Small intestine (tissue), 7 donors: ENCODE measurements at regions not wholly inside any gene's neighbourhood (a gene's known extent, or its start where the extent isn't known, plus 50 kb on each side); places are given as distances from the start of the nearest gene placed in this dataset.

ENCODE experiments used
- DNase-seq, 2 donors: peaks; one replicate each; pipeline versions ENCODE4 v3.0.0 to v3.0.0-alpha.2; 2013
- FAIRE-seq: peaks from 2 replicates; lab custom pipeline; 2012; peaks lifted over from hg19 to GRCh38; lab: Jason Lieb, UNC
- H3K27ac ChIP-seq, 3 donors: one replicate each; pipeline ENCODE4 v1.5.1; 2013; ENCODE audit warnings: low read length in 2 of 3, mild to moderate bottlenecking in 2 of 3, control low read depth in 1 of 3, inconsistent platforms in 1 of 3, low read depth in 1 of 3, moderate library complexity in 1 of 3
- H3K27me3 ChIP-seq, 3 donors: one replicate each; pipeline ENCODE4 v1.6.1; 2013; ENCODE audit warnings: low read length in 3 of 3, inconsistent platforms in 1 of 3; ENCODE audit not compliant: control insufficient read depth in 3 of 3, insufficient read depth in 3 of 3
- H3K36me3 ChIP-seq, 3 donors: one replicate each; pipeline ENCODE4 v1.6.1; 2013; ENCODE audit warnings: low read length in 3 of 3, inconsistent platforms in 1 of 3, low read depth in 1 of 3, mild to moderate bottlenecking in 1 of 3, moderate library complexity in 1 of 3; ENCODE audit not compliant: control insufficient read depth in 3 of 3, insufficient read depth in 2 of 3
- H3K4me1 ChIP-seq, 3 donors: one replicate each; pipeline ENCODE4 v1.6.1; 2013; ENCODE audit warnings: low read length in 2 of 3, inconsistent platforms in 1 of 3, low read depth in 1 of 3, mild to moderate bottlenecking in 1 of 3, moderate library complexity in 1 of 3; ENCODE audit not compliant: control insufficient read depth in 3 of 3, insufficient read depth in 2 of 3
- H3K4me3 ChIP-seq, 3 donors: one replicate each; pipeline ENCODE4 v1.5.1; 2013; ENCODE audit warnings: low read length in 3 of 3, control low read depth in 1 of 3, inconsistent platforms in 1 of 3, low read depth in 1 of 3, mild to moderate bottlenecking in 1 of 3, moderate library complexity in 1 of 3
- H3K9me3 ChIP-seq, 2 donors: one replicate each; pipeline ENCODE4 v1.6.1; 2013; ENCODE audit warnings: low read depth in 1 of 2, low read length in 1 of 2; ENCODE audit not compliant: control insufficient read depth in 2 of 2, insufficient read depth in 1 of 2
- WGBS, 3 donors: extraction: QIAGEN DNeasy Blood & Tissue Kit; methylation state at CpG; one replicate each; pipeline ENCODE4 v1.1.7; 2013; 5-methylcytosine and 5-hydroxymethylcytosine counted together
- donor health status: healthy with polysubstance abuse.
- donor health status: control.
- donor health status: control.
- donor health status: Bipolar disorder and iron deficiency.
- donor health status: healthy.

DNA sequence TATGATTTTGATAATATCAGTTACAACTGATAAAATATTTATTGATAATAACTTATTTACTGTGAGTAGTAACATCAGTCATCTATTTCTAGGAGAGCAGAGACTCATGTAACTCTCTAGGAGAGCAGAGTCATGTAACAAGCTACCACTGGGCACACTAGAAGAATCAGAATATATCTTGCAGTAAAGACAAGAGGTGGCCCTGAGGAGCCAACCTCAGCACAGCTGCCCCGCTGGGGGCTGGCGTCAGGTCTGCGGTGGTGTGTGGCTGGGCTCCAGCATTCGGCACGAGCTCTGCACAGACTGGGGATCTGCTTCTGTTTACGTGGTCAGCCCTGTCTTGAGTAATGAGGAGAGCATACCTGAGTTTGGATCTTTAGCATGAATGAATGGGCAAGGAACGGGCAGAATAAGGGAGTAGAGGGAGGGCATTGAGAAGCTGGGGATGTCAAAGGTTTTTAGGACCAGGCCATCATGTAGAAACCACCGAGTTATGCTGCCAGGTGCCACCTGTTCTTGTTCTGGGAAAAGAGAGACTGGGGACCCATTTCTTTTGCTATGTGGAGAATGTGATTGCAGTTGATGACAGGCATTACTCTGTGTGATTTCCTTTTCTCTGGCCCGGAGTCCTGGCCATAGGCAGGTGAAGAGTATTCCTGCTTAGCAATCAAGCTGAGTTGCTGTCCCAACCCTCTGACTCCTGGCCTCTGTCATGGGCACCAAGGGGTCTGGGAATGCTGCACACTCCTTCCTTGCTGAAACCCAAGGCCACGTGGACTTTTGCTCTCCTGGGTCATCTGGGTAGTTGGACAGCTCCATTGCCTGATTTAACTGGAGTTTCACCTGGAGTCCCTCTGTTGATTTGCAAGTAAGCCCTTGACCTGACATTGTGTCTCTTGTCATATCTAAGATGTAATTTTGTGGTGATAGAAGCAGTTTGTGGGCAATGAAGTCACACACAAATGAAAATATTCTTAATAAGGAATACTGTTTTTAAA lies 50.9 kb upstream of the HEPHL1 start:
- Histone ChIP-seq H3K9me3 (peaks cover 0 to 8% of the 10 kb centered on the region in 2 donors), H3K36me3 (no peaks in the 10 kb centered on the region), H3K27ac (no peak overlapping the region), H3K4me3 (no peak overlapping the region), H3K27me3 (no peaks in the 10 kb centered on the region), H3K4me1 (no peaks in the 10 kb centered on the region)
- FAIRE-seq (no peak), DNase-seq (no peak)
- WGBS, 3 donors = 75 to 84% (median 82%) methylated on average over 10 of the region's 10 CpGs
